HepG2 (cell line): ENCODE measurements at regions not wholly inside any gene's neighbourhood (a gene's known extent, or its start where the extent isn't known, plus 50 kb on each side); places are given as distances from the start of the nearest gene placed in this dataset.

Experiments used
- ATAC-seq: fragments of 200-7000 bp; cut with Tn5 transposase; 3 replicates; pipeline ENCODE4 v1.9.1; 2020; ENCODE audit warnings: mild to moderate bottlenecking, moderate library complexity
- BruUV-seq: library from RNA; stranded (reverse); fragments of 400-500 nt; replicated peaks from 2 replicates; lab custom pipeline; 2021; lab: Mats Ljungman, UMichigan
- CTCF ChIA-PET: fragments of 300-600 bp; formaldehyde crosslinking; extraction: SDS; loops from one replicate; lab custom pipeline; 2021; ENCODE audit warnings: low total read pairs, inconsistent platforms, low intra/inter-chr PET ratio; lab: Yijun Ruan, JAX
- POLR2A ChIA-PET: fragments of 350-600 bp; sonication (Branson Sonifier 250); formaldehyde crosslinking; loops from one replicate; lab custom pipeline; 2020; ENCODE audit warnings: antibody characterized with exemption, inconsistent platforms; lab: Yijun Ruan, JAX
- DNase-seq: peaks from one replicate; pipeline ENCODE4 v3.0.0-alpha.2; 2015; ENCODE audit warnings: low spot score
- FAIRE-seq: peaks from 3 replicates; lab custom pipeline; 2011; peaks lifted over from hg19 to GRCh38; lab: Jason Lieb, UNC
- H2AFZ ChIP-seq: one replicate; pipeline ENCODE4 v1.6.1; 2011; ENCODE audit warnings: low read length, inconsistent platforms
- H3K27ac ChIP-seq: fragments of 300-600 bp; 3 replicates; pipeline ENCODE4 v1.8.0; 2011; ENCODE audit warnings: mixed run types, mild to moderate bottlenecking, mixed read lengths, low read length, inconsistent platforms; ENCODE audit not compliant: insufficient read depth; ENCODE audit errors: extremely low read length
- H3K27me3 ChIP-seq, 2 experiments: fragments of 200-600 bp in 1 of 2; 2 replicates in 1 of 2; 3 replicates in 1 of 2; pipeline versions ENCODE4 v1.6.0 to v1.8.0; 2011; ENCODE audit warnings: low read length in 2 of 2, mild to moderate bottlenecking in 2 of 2, moderate library complexity in 2 of 2, inconsistent platforms in 1 of 2; ENCODE audit not compliant: insufficient read depth in 2 of 2, control insufficient read depth in 1 of 2
- H3K36me3 ChIP-seq, 2 experiments: fragments of 200-600 bp in 1 of 2; replicated peaks in 1 of 2; 2 replicates in 1 of 2; 3 replicates in 1 of 2; pipeline versions ENCODE4 v1.5.1 to v1.8.0; 2011; ENCODE audit warnings: low read length in 2 of 2, inconsistent platforms in 1 of 2; ENCODE audit not compliant: insufficient read depth in 2 of 2, control insufficient read depth in 1 of 2
- H3K4me1 ChIP-seq: 2 replicates; pipeline ENCODE4 v1.5.1; 2012; ENCODE audit warnings: low read length, inconsistent platforms; ENCODE audit not compliant: insufficient read depth
- H3K4me2 ChIP-seq: 2 replicates; pipeline ENCODE4 v1.6.0; 2011; ENCODE audit warnings: low read depth, low read length, inconsistent platforms
- H3K4me3 ChIP-seq, 3 experiments: fragments of 200-600 bp in 1 of 3; sonication (generic), shearing (Covaris generic) in 1 of 3; replicated peaks in 1 of 3; 2 replicates each; pipeline ENCODE4 v1.5.1; 2011 to 2016; ENCODE audit warnings: low read length in 3 of 3, inconsistent platforms in 2 of 3, low read depth in 2 of 3, mild to moderate bottlenecking in 2 of 3, control low read depth in 1 of 3, mixed read lengths in 1 of 3; ENCODE audit not compliant: insufficient read depth in 1 of 3
- H3K79me2 ChIP-seq: one replicate; pipeline ENCODE4 v1.6.1; 2011; ENCODE audit warnings: low read length, inconsistent platforms; ENCODE audit not compliant: insufficient read depth
- H3K9ac ChIP-seq: 2 replicates; pipeline ENCODE4 v1.6.0; 2011; ENCODE audit warnings: mild to moderate bottlenecking, low read depth, low read length, inconsistent platforms; ENCODE audit not compliant: insufficient read depth
- H3K9me3 ChIP-seq: 2 replicates; pipeline ENCODE4 v1.5.1; 2012; ENCODE audit warnings: mild to moderate bottlenecking, low read length
- H4K20me1 ChIP-seq: 2 replicates; pipeline ENCODE4 v1.6.0; 2011; ENCODE audit warnings: inconsistent platforms, mild to moderate bottlenecking, low read length, moderate library complexity; ENCODE audit not compliant: insufficient read depth
- AFF4 ChIP-seq: sonication (generic); formaldehyde crosslinking; IDR thresholded peaks from 2 replicates; pipeline ENCODE4 v1.4.0; 2020; ENCODE audit warnings: missing genetic modification reagents
- HDAC6 ChIP-seq: fragments of 200-600 bp; sonication (generic); IDR thresholded peaks from 2 replicates; pipeline ENCODE4 v1.7.0; 2017; ENCODE audit warnings: mild to moderate bottlenecking, antibody characterized with exemption, low read length, low read depth
- HIC2 ChIP-seq: sonication (generic); formaldehyde crosslinking; IDR thresholded peaks from 2 replicates; pipeline ENCODE4 v1.9.0; 2022; ENCODE audit warnings: low read depth, missing genetic modification reagents
- KLF6 ChIP-seq: IDR thresholded peaks from 2 replicates; pipeline ENCODE4 v1.8.0; 2016; ENCODE audit warnings: missing biosample characterization, missing genetic modification reagents
- MAFF ChIP-seq: IDR thresholded peaks from 2 replicates; pipeline ENCODE4 v1.6.1; 2011; ENCODE audit warnings: low read depth, low read length, improper control_type of control experiment
- MATR3 ChIP-seq: sonication (generic); formaldehyde crosslinking; IDR thresholded peaks from 2 replicates; pipeline ENCODE4 v1.4.0; 2020; ENCODE audit warnings: missing genetic modification reagents
- PRMT3 ChIP-seq: sonication (generic); formaldehyde crosslinking; IDR thresholded peaks from 2 replicates; pipeline ENCODE4 v1.8.1; 2022; ENCODE audit warnings: low read depth, mild to moderate bottlenecking, moderate library complexity, missing genetic modification reagents, borderline replicate concordance
- RAD51 ChIP-seq: fragments of 450-650 bp; IDR thresholded peaks from 2 replicates; pipeline ENCODE4 v1.6.1; 2016; ENCODE audit warnings: borderline replicate concordance
- SP2 ChIP-seq: sonication (generic); formaldehyde crosslinking; IDR thresholded peaks from 2 replicates; pipeline ENCODE4 v1.5.1; 2020; ENCODE audit warnings: mild to moderate bottlenecking, missing genetic modification reagents
- TFDP2 ChIP-seq: sonication (generic); formaldehyde crosslinking; IDR thresholded peaks from 2 replicates; pipeline ENCODE4 v1.4.0; 2020; ENCODE audit warnings: missing genetic modification reagents
- ZFP91 ChIP-seq: sonication (generic); formaldehyde crosslinking; IDR thresholded peaks from 2 replicates; pipeline ENCODE4 v1.9.0; 2022; ENCODE audit warnings: missing genetic modification reagents, mild to moderate bottlenecking, borderline replicate concordance
- ZNF468 ChIP-seq: sonication (generic); formaldehyde crosslinking; IDR thresholded peaks from 2 replicates; pipeline ENCODE4 v1.8.0; 2022; ENCODE audit warnings: mild to moderate bottlenecking, moderate library complexity, missing genetic modification reagents
- ZNF503 ChIP-seq: sonication (generic); formaldehyde crosslinking; IDR thresholded peaks from 2 replicates; pipeline ENCODE4 v1.4.0; 2020; ENCODE audit warnings: missing genetic modification reagents
- ZNF589 ChIP-seq: sonication (generic); formaldehyde crosslinking; conservative IDR thresholded peaks from 2 replicates; pipeline ENCODE4 v1.8.0; 2022; ENCODE audit warnings: mild to moderate bottlenecking, moderate library complexity, missing genetic modification reagents
- ZNF737 ChIP-seq: sonication (generic); formaldehyde crosslinking; IDR thresholded peaks from 2 replicates; pipeline ENCODE4 v1.5.0; 2020; ENCODE audit warnings: missing genetic modification reagents, mild to moderate bottlenecking, borderline replicate concordance
- WGBS: methylation state at CpG from one replicate; pipeline ENCODE4 v1.1.6; 2017; ENCODE audit warnings: low lambda C conversion rate; 5-methylcytosine and 5-hydroxymethylcytosine counted together
- in situ Hi-C: cut with HindIII; loops from 2 replicates; pipeline ENCODE4 v1.10.0; 2017; ENCODE audit warnings: low pct_unique_long_range_greater_than_20kb; ENCODE audit not compliant: extremely low pct_ligation_motif_present
- intact Hi-C: fragments of 100-400 bp; cut with micrococcal nuclease; formaldehyde crosslinking; loops from one replicate; pipeline ENCODE4 v1.10.0; 2022; ENCODE audit not compliant: unreplicated experiment

- in situ Hi-C loops: no loop called here
- ChIA-PET CTCF (no interaction called here), POLR2A (no interaction called here)
- intact Hi-C loops: no loop called here
- H3K27ac ChIP-seq: no peak overlapping the region
- H3K79me2 ChIP-seq: no peaks in the 10 kb centered on the region
- no peak overlapping the region for H3K4me2 ChIP-seq
- no peak for FAIRE-seq
- H3K27me3 ChIP-seq: no peaks in the 10 kb centered on the region
- H4K20me1 ChIP-seq: no peaks in the 10 kb centered on the region
- H3K4me3 ChIP-seq: no peak overlapping the region
- no TSS peak for BruUV-seq
- peak; percentile 60; the same call in 1 of the 3 replicates for ATAC-seq
- H3K9me3 ChIP-seq: no peaks in the 10 kb centered on the region
- H3K36me3 ChIP-seq: no peaks in the 10 kb centered on the region
- H3K4me1 ChIP-seq: no peaks in the 10 kb centered on the region
- no peak overlapping the region for H3K9ac ChIP-seq
- no peak overlapping the region for H2AFZ ChIP-seq
- WGBS: 3% methylated on average over 1 of the region's 1 CpG
- DNase-seq: peak; percentile 1
- no peak for TF ChIP-seq ZNF468 (CRISPR knock-in tag)
- no peak for TF ChIP-seq MATR3
- TF ChIP-seq ZNF589 (CRISPR knock-in tag): no peak
- no peak for TF ChIP-seq SP2 (CRISPR knock-in tag)
- TF ChIP-seq HIC2 (CRISPR knock-in tag): no peak
- TF ChIP-seq RAD51: no peak
- no peak for TF ChIP-seq TFDP2 (CRISPR knock-in tag)
- no peak for TF ChIP-seq ZNF737 (CRISPR knock-in tag)
- TF ChIP-seq KLF6 (CRISPR knock-in tag): no peak
- no peak for TF ChIP-seq AFF4 (CRISPR knock-in tag)
- TF ChIP-seq PRMT3 (CRISPR knock-in tag): no peak
- TF ChIP-seq MAFF: no peak
- TF ChIP-seq ZFP91 (CRISPR knock-in tag): no peak
- no peak for TF ChIP-seq ZNF503
- no peak for TF ChIP-seq HDAC6
Observed at GRCh38 chr1:188715566-188715965, 1762.1 kb downstream of the BRINP3 start.
